ENCODE measurements at regions not wholly inside any gene's neighbourhood (a gene's known extent, or its start where the extent isn't known, plus 50 kb on each side); places are given as distances from the start of the nearest gene placed in this dataset.

- no peak overlapping the region for H3K27ac ChIP-seq (replicated peaks)
- DNase-seq (ENCODE audit: low read depth in 1 of 2, low spot score in 1 of 2): no peak
Observed at GRCh38 chr12:58503731-58504130, 416.6 kb downstream of the LRIG3 start.

GRCh38 chr12:58504143-58504938, 416.0 kb downstream of the LRIG3 start:
- DNase-seq (ENCODE audit: low read depth in 1 of 2, low spot score in 1 of 2): no peak
- H3K27ac ChIP-seq (replicated peaks): no peak overlapping the region

More at GRCh38 chr12:58503731-58504130, 416.6 kb downstream of the LRIG3 start:
- TF ChIP-seq POLR2AphosphoS5 (IDR thresholded peaks at IDR 0.05; ENCODE audit: low read depth) (no peak), CTCF (IDR thresholded peaks at IDR 0.05; ENCODE audit: insufficient read depth, low read length) (no peak), REST (IDR thresholded peaks at IDR 0.05; ENCODE audit: insufficient replicate concordance, low read depth) (no peak), GABPA (IDR thresholded peaks at IDR 0.05; ENCODE audit: low read depth) (no peak), SPI1 (IDR thresholded peaks at IDR 0.05; ENCODE audit: borderline replicate concordance, low read depth) (no peak)
- Histone ChIP-seq H3K27me3 (ENCODE audit: insufficient read depth, poor library complexity, severe bottlenecking) (no peaks in the 10 kb centered on the region), H3K4me3 (replicated peaks; ENCODE audit: insufficient read depth, low read length) (no peak overlapping the region)

More at GRCh38 chr12:58504143-58504938, 416.0 kb downstream of the LRIG3 start:
- H3K27me3 ChIP-seq (ENCODE audit: insufficient read depth, poor library complexity, severe bottlenecking): no peaks in the 10 kb centered on the region
- no peak overlapping the region for H3K4me3 ChIP-seq (replicated peaks; ENCODE audit: insufficient read depth, low read length)
- TF ChIP-seq SPI1 (IDR thresholded peaks at IDR 0.05; ENCODE audit: borderline replicate concordance, low read depth) (no peak), POLR2AphosphoS5 (IDR thresholded peaks at IDR 0.05; ENCODE audit: low read depth) (no peak), CTCF (IDR thresholded peaks at IDR 0.05; ENCODE audit: insufficient read depth, low read length) (no peak), GABPA (IDR thresholded peaks at IDR 0.05; ENCODE audit: low read depth) (no peak), REST (IDR thresholded peaks at IDR 0.05; ENCODE audit: insufficient replicate concordance, low read depth) (no peak)

All from HL-60 (cell line).